ENCODE measurements at regions not wholly inside any gene's neighbourhood (a gene's known extent, or its start where the extent isn't known, plus 50 kb on each side); places are given as distances from the start of the nearest gene placed in this dataset.

DNA sequence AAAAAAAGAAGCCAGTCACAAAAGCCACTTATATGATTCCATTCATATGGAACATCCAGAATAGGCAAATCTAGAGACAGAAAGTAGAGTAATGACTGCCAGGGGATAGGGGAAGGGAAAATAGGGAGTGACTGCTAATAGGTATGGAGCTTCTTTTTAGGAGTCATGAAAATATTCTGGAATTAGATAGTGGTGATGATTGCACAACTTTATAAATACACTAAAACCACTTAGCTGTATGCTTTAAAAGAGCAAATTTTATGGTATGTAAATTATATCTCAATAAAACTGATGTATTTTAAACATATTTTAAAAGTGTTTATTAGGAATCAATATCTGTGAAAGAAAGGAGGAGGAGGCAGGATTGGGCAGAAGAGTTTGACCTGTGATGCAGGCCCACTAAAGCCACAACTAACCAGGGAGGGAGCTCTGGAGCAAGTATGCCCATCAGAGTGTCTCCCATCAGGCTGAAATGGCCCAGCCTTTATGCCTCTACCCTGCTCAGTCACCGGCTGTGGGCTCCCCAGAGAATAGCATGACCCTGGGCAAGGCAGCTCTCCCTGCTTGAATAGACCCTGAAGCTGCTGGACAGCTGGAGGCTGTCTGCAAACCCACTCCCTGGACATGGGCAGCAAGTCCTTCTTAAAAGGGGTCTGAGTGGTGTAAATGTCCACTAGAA lies 96.0 kb upstream of the SLC44A1 start:
- DNase-seq: peak; percentile 30

DNA sequence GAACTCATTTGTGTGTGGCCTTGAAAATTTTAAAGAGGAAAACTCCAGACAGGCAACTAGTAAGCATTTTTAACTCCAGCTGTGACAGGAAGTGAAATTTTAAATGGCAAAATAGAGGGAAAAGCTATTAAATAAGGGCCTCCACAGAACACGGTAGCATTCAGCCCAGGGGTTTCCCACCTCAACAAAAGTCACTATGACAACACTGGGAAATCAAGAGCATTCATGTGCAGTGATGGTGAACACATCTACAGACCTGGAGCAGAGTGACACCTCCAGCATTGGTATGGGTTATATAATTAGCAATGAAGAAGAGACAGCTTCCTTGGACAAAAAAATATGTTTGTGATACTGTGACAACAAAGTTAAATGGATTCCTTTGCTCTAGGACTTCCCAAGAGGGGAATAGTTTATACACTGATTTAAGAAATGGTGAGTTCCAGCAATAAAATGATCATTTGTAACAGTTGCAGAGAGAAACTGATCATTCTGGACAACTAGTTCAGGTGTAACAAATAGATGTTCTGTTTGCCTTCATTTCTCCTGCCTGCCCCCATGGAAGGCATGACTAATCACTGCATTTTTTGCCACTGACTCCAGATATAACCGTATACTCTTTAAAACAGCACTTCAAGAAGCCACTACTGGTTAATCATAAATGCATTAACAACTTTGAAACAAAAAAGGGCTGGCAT lies 93.3 kb upstream of the SLC44A1 start:
- peak; percentile 1 for DNase-seq

- DNase-seq: peak; percentile 4
Measured at GRCh38 chr9:105151686-105151995, 92.8 kb upstream of the SLC44A1 start.

DNA sequence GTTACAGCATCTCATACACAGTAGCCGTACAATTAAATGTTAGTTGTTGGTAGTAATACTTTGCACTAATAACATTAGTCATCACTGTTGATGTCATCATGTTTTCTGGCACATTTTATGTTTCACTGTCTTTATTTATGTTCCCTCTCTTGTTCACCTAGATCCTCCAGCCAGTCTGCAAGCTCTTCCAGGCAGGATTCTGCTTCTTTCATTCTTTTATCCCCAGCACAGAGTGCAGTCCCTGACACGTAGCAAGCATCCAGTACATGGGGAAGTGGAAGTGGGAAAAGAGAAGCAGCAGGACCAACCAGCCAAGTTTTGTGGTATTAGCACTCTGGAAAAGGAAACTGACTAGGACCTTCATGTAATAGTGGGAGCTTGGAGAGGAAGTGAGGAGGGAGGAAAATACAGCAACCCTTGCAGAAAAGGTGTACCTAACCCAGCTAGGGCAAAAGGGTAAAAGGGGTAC lies 89.7 kb upstream of the SLC44A1 start:
- DNase-seq: peak; percentile 13

- no peak for DNase-seq
Measured at GRCh38 chr9:105157171-105157583, 87.3 kb upstream of the SLC44A1 start.

DNA sequence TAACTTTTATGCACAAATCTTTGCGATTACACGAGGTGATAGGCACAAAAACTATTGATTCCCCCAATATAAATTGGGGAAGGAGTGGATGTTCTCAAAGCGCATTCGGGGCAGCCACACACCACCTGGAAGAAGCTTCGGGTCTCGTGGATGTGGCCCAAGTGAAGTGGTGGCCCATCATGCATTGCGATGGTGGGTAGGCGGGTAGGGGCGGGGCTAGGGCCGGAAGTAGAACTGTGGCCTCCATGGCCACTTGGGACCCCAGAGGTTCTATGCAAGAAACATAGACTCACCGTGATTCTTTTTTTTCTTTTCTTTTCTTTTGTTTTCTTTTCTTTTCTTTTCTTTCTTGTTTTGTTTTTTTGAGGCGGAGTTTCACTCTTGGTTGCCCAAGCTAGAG lies 86.4 kb upstream of the SLC44A1 start:
- no peak for DNase-seq

DNA sequence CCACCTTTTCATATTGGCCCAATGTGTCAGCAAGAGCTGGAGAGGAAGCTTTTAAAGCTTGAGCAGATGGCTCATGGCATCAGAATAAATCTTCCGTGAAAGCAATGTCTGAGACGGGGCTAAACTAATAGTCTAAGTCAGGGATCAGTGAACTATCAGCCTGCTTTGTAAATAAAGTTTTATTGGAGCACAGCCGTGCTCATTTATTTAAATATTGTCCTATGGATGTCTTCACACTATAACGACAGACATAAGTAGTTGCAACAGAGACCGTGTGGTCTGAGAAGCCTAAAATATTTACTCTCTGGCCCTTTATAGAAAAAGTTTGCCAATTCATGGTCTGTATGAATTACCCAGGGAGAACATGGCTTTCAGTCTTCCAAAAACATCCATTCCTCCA lies 85.6 kb upstream of the SLC44A1 start:
- DNase-seq: no peak

DNA sequence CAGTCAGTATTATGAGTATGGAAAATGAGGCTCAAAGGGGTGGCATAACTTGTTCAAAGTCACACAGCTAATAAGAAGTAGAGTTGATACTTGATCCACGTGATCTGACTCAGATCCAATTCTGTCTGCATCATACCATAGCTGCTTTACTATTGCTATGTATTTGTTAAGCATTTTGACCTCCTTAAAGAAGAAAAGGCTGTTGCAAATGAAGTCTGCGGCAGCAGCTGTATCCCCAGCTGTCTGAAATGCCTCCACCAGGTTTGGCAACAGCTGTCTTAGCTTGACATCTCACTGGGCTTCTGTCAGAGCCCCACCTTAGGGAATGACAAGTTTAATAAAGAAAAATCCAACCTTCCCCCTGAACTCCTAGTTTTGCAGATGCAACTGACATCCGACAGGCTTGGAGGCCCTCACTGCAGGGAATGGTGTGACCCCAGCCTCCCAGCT lies 75.6 kb upstream of the SLC44A1 start:
- DNase-seq: no peak

GRCh38 chr9:105171076-105171475 lies 73.4 kb upstream of the SLC44A1 start:
- no peak for DNase-seq

DNA sequence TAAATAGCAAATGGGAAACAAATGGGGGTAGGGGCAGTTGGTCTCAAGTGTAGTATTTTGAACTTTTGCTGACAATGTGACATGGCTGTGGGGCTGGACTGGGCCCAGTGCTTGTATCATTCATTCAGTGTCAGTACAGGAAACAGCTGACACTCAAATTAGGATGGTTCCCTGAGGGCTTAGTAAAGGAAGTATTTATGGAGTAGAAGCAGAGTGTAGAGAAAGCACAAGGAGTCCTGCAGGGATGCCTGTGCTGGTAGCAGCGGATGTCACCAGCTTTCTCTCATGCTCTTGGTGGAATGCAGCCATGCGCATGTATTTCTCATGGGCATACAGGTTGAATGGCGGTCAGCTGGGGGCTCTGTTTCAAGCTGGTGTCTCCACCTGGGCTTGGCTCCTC lies 72.9 kb upstream of the SLC44A1 start:
- DNase-seq: no peak

- DNase-seq: no peak
Measured at GRCh38 chr9:105172436-105172835, 72.0 kb upstream of the SLC44A1 start.

- no peak for DNase-seq
Measured at GRCh38 chr9:105173306-105173705, 71.1 kb upstream of the SLC44A1 start.

- no peak for DNase-seq
Measured at GRCh38 chr9:105173826-105174225, 70.6 kb upstream of the SLC44A1 start.

GRCh38 chr9:105176194-105176593 lies 68.3 kb upstream of the SLC44A1 start:
- no peak for DNase-seq

- no peak for DNase-seq
Measured at GRCh38 chr9:105178076-105178475, 66.4 kb upstream of the SLC44A1 start.

DNA sequence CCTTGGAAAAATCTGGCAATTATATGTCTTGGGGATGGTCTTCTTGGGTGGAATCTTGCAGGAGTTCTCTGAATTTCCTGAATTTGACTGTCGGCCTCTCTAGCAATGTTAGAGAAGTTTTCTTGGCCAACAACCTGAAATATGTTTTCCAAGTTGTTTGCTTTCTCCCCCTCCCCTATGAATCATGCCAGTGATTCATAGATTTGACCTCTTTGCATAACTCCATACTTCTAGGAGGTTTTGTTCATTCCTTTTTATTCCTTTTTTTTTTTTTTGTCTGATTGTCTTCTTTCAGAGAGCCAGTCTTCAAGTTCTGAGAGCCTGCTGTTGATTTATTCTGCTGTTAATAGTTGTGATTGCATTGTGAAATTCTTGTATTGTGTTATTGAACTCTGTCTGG lies 56.7 kb upstream of the SLC44A1 start:
- no peak for DNase-seq

- no peak for DNase-seq
Measured at GRCh38 chr9:105188746-105189145, 55.7 kb upstream of the SLC44A1 start.

GRCh38 chr9:105191508-105192121 lies 52.8 kb upstream of the SLC44A1 start:
- no peak for DNase-seq

DNA sequence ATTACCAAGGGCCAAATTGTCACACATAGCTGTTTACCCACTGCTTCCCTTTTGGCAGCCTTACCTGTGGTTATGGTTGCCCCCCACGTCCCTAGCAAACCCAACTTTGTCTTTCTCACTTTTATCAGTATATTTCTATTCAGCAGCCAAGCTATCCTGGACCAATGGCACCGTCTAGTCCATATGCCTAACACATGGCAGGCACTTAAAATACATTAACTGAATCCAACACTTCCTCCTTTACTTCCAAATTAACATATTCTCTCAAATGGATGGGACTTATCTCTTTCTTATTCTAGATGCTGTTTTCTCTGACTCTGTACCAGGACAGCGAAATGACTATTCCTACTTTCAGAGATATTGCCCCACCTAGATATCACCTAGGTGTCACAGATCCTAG lies 50.9 kb upstream of the SLC44A1 start:
- no peak for DNase-seq

DNA sequence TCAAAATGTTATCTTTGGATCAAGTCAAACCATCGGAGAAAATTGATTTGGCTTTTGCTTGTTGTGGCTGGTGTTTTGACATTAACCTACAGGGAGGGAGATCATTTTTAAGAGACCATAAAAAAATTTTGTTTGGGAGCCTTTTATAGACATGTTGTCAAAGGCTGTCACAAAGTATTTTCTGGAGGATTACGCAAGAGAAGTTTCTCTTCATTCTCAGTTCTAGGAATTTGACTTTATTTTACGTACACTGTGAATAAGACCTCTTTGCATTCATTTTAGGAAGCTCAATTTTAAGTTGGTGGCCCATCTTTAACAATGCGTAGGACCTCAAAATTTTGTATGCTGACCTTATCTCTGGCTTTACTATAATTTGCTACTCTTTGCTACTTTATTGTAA lies 50.2 kb upstream of the SLC44A1 start:
- DNase-seq: no peak

Data from activated CD8-positive, alpha-beta memory T cell treated with anti-CD3 and anti-CD28 coated beads, Interleukin-2, amount 50 U/mL, for 48 hours (primary cell).